A549 (cell line): ENCODE measurements at regions not wholly inside any gene's neighbourhood (a gene's known extent, or its start where the extent isn't known, plus 50 kb on each side); places are given as distances from the start of the nearest gene placed in this dataset.

ENCODE experiments used
- ATAC-seq, 2 experiments: fragments of 200-7000 bp in 1 of 2; fragments of >200 bp in 1 of 2; cut with Nextera tagmentation in 1 of 2; cut with Tn5 transposase in 1 of 2; 3 replicates each; pipeline versions ENCODE4 v1.8.0 to v1.9.1; 2018 to 2020; ENCODE audit warnings: mild to moderate bottlenecking in 1 of 2, moderate library complexity in 1 of 2
- CTCF ChIA-PET: fragments of 300-600 bp; sonication (Branson Sonifier 250); formaldehyde crosslinking; extraction: SDS; loops from one replicate; lab custom pipeline; 2021; ENCODE audit warnings: antibody characterized with exemption, inconsistent platforms; lab: Yijun Ruan, JAX
- POLR2A ChIA-PET: fragments of 350-600 bp; formaldehyde crosslinking; extraction: SDS; loops from one replicate; lab custom pipeline; 2021; ENCODE audit warnings: antibody characterized with exemption, inconsistent platforms; lab: Yijun Ruan, JAX
- DNase-seq, 2 experiments: peaks; one replicate each; pipeline versions ENCODE4 v3.0.0 to v3.0.0-alpha.2; 2011 to 2016; ENCODE audit warnings: low read depth in 1 of 2, low spot score in 1 of 2
- FAIRE-seq: peaks from 2 replicates; lab custom pipeline; 2011; peaks lifted over from hg19 to GRCh38; lab: Jason Lieb, UNC
- H3K27ac ChIP-seq, 2 experiments: fragments of >200 bp; sonication (Bioruptor Twin); formaldehyde crosslinking; 3 replicates each; pipeline ENCODE4 v1.5.1; 2016 to 2017
- H3K4me1 ChIP-seq: fragments of >200 bp; sonication (Bioruptor Twin); formaldehyde crosslinking; 3 replicates; pipeline ENCODE4 v1.6.1; 2016
- H3K4me2 ChIP-seq: fragments of >200 bp; sonication (Bioruptor Twin); formaldehyde crosslinking; 3 replicates; pipeline ENCODE4 v1.6.1; 2016
- H3K4me3 ChIP-seq: fragments of >200 bp; sonication (Bioruptor Twin); formaldehyde crosslinking; 3 replicates; pipeline ENCODE4 v1.5.1; 2016
- H3K9me3 ChIP-seq: fragments of >200 bp; sonication (Bioruptor Twin); formaldehyde crosslinking; 3 replicates; pipeline ENCODE4 v1.6.1; 2016
- ATOH8 ChIP-seq: fragments of 250-450 bp; sonication (Bioruptor Pico); IDR thresholded peaks from 2 replicates; pipeline ENCODE4 v1.5.0; 2020; ENCODE audit warnings: low read depth, mild to moderate bottlenecking, moderate library complexity
- BCL3 ChIP-seq: fragments of >200 bp; sonication (Bioruptor Twin); formaldehyde crosslinking; IDR thresholded peaks from 3 replicates; pipeline ENCODE4 v1.6.1; 2016
- BHLHE40 ChIP-seq: IDR thresholded peaks from 2 replicates; pipeline ENCODE4 v1.6.1; 2012; ENCODE audit warnings: low read depth, low read length, inconsistent platforms
- CBX2 ChIP-seq: fragments of 200-600 bp; sonication (generic); IDR thresholded peaks from 2 replicates; pipeline ENCODE4 v1.6.1; 2016; ENCODE audit warnings: low read depth, mild to moderate bottlenecking, borderline replicate concordance
- CBX8 ChIP-seq: fragments of 200-600 bp; sonication (generic); IDR thresholded peaks from 2 replicates; pipeline ENCODE4 v1.6.1; 2016
- CEBPB ChIP-seq, 2 experiments: fragments of >200 bp in 1 of 2; sonication (Bioruptor Twin) in 1 of 2; formaldehyde crosslinking in 1 of 2; IDR thresholded peaks; 2 replicates each; pipeline ENCODE4 v1.6.1; 2012 to 2016
- CHD2 ChIP-seq: fragments of 150-350 bp; IDR thresholded peaks from 2 replicates; pipeline ENCODE4 v1.6.1; 2014; ENCODE audit warnings: low read length; ENCODE audit not compliant: partially characterized antibody
- CHD4 ChIP-seq: fragments of 200-600 bp; sonication (generic); IDR thresholded peaks from 2 replicates; pipeline ENCODE4 v1.6.1; 2016; ENCODE audit warnings: antibody characterized with exemption, mild to moderate bottlenecking, borderline replicate concordance
- EHF ChIP-seq: fragments of 250-450 bp; sonication (Bioruptor Pico); IDR thresholded peaks from 2 replicates; pipeline ENCODE4 v1.5.0; 2020; ENCODE audit warnings: mild to moderate bottlenecking
- EP300 ChIP-seq, 2 experiments: fragments of >200 bp; sonication (Bioruptor Twin); formaldehyde crosslinking; IDR thresholded peaks; 2 replicates in 1 of 2; 3 replicates in 1 of 2; pipeline ENCODE4 v1.6.1; 2016 to 2017
- ESRRA ChIP-seq: fragments of 150-350 bp; IDR thresholded peaks from 2 replicates; pipeline ENCODE4 v1.6.1; 2014; ENCODE audit warnings: mild to moderate bottlenecking, low read length, borderline replicate concordance
- FOSB ChIP-seq: fragments of 250-450 bp; sonication (Bioruptor Pico); IDR thresholded peaks from 2 replicates; pipeline ENCODE4 v1.5.0; 2020; ENCODE audit warnings: mild to moderate bottlenecking, moderate library complexity
- FOSL2 ChIP-seq, 2 experiments: fragments of 450-650 bp in 1 of 2; fragments of >200 bp in 1 of 2; sonication (Bioruptor Twin) in 1 of 2; formaldehyde crosslinking; IDR thresholded peaks; 2 replicates each; pipeline versions ENCODE4 v1.5.0 to v1.6.1; 2016 to 2020; ENCODE audit warnings: mild to moderate bottlenecking in 1 of 2, moderate library complexity in 1 of 2
- FOXS1 ChIP-seq: fragments of 250-450 bp; sonication (Bioruptor Pico); IDR thresholded peaks from 2 replicates; pipeline ENCODE4 v1.5.0; 2020; ENCODE audit warnings: mild to moderate bottlenecking, moderate library complexity
- GATA3 ChIP-seq: IDR thresholded peaks from 2 replicates; pipeline ENCODE4 v1.6.1; 2012; ENCODE audit warnings: borderline replicate concordance
- HEYL ChIP-seq: fragments of 250-450 bp; sonication (Bioruptor Pico); IDR thresholded peaks from 2 replicates; pipeline ENCODE4 v1.8.0; 2021; ENCODE audit warnings: mild to moderate bottlenecking, moderate library complexity
- HOXA7 ChIP-seq: fragments of 250-450 bp; sonication (Bioruptor Pico); IDR thresholded peaks from 2 replicates; pipeline ENCODE4 v1.5.0; 2020; ENCODE audit warnings: mild to moderate bottlenecking, moderate library complexity
- HOXB13 ChIP-seq: fragments of 250-450 bp; sonication (Bioruptor Pico); IDR thresholded peaks from 2 replicates; pipeline ENCODE4 v1.5.0; 2020; ENCODE audit warnings: low read depth, mild to moderate bottlenecking, moderate library complexity
- HOXB5 ChIP-seq: fragments of 250-450 bp; sonication (Bioruptor Pico); IDR thresholded peaks from 2 replicates; pipeline ENCODE4 v1.5.0; 2020; ENCODE audit warnings: mild to moderate bottlenecking, moderate library complexity
- JUNB ChIP-seq: fragments of >200 bp; sonication (Bioruptor Twin); formaldehyde crosslinking; IDR thresholded peaks from 2 replicates; pipeline ENCODE4 v1.6.1; 2016
- NPAS2 ChIP-seq: fragments of 250-450 bp; sonication (Bioruptor Pico); IDR thresholded peaks from 2 replicates; pipeline ENCODE4 v1.8.0; 2022; ENCODE audit warnings: mild to moderate bottlenecking, moderate library complexity, borderline replicate concordance
- PBX3 ChIP-seq: IDR thresholded peaks from 2 replicates; pipeline ENCODE4 v1.6.1; 2012
- PHF8 ChIP-seq: fragments of 200-600 bp; sonication (generic); IDR thresholded peaks from 2 replicates; pipeline ENCODE4 v1.6.1; 2016; ENCODE audit warnings: low read depth, mild to moderate bottlenecking, antibody characterized with exemption, moderate library complexity, borderline replicate concordance
- RAD21 ChIP-seq, 2 experiments: fragments of >200 bp in 1 of 2; sonication (Bioruptor Twin) in 1 of 2; formaldehyde crosslinking in 1 of 2; IDR thresholded peaks in 1 of 2; conservative IDR thresholded peaks in 1 of 2; 2 replicates in 1 of 2; 3 replicates in 1 of 2; pipeline ENCODE4 v1.6.1; 2012 to 2018; ENCODE audit warnings: inconsistent platforms in 1 of 2
- RARB ChIP-seq: fragments of 250-450 bp; sonication (Bioruptor Pico); IDR thresholded peaks from 2 replicates; pipeline ENCODE4 v1.8.0; 2021; ENCODE audit warnings: mild to moderate bottlenecking, moderate library complexity
- REST ChIP-seq: fragments of 200-600 bp; sonication (generic); IDR thresholded peaks from 2 replicates; pipeline ENCODE4 v1.6.1; 2016; ENCODE audit warnings: antibody characterized with exemption, mild to moderate bottlenecking, moderate library complexity
- TP53 ChIP-seq: fragments of 250-450 bp; sonication (Bioruptor Pico); IDR thresholded peaks from 2 replicates; pipeline ENCODE4 v1.5.0; 2021; ENCODE audit warnings: mild to moderate bottlenecking, moderate library complexity
- ZFP36 ChIP-seq: fragments of 450-650 bp; IDR thresholded peaks from 2 replicates; pipeline ENCODE4 v1.6.1; 2014; ENCODE audit warnings: borderline replicate concordance; ENCODE audit not compliant: partially characterized antibody
- ZSCAN20 ChIP-seq: fragments of 250-450 bp; sonication (Bioruptor Pico); IDR thresholded peaks from 2 replicates; pipeline ENCODE4 v1.8.0; 2022; ENCODE audit warnings: mild to moderate bottlenecking, moderate library complexity
- WGBS: methylation state at CpG from one replicate; pipeline ENCODE4 v1.1.6; 2017; ENCODE audit errors: missing lambda C conversion rate; 5-methylcytosine and 5-hydroxymethylcytosine counted together
- TF ChIP-seq, protein P1 (sequence below): fragments of 450-650 bp; IDR thresholded peaks from 2 replicates; pipeline ENCODE4 v1.6.1; 2014; ENCODE audit warnings: antibody characterized with exemption

GRCh38 chr1:112285746-112286145 is 110.3 kb upstream of the CTTNBP2NL start:
- FAIRE-seq (no peak), DNase-seq (no peak), ATAC-seq (no peak)
- WGBS, result 38% methylated on average over 2 of the region's 3 CpGs
- Histone ChIP-seq H3K4me3 (no peak overlapping the region), H3K4me1 (no peaks in the 10 kb centered on the region), H3K27ac (no peak overlapping the region), H3K4me2 (no peak overlapping the region), H3K9me3 (no peaks in the 10 kb centered on the region)
- ChIA-PET POLR2A (no interaction called here), CTCF (no interaction called here)
- TF ChIP-seq NPAS2 (CRISPR knock-in tag), result no peak
- no peak for TF ChIP-seq EHF (CRISPR knock-in tag)
- no peak for TF ChIP-seq ZFP36
- TF ChIP-seq CHD2, result no peak
- no peak for TF ChIP-seq GATA3
- TF ChIP-seq BHLHE40, result no peak
- no peak for TF ChIP-seq HOXB5 (CRISPR knock-in tag)
- TF ChIP-seq, protein P1, sequence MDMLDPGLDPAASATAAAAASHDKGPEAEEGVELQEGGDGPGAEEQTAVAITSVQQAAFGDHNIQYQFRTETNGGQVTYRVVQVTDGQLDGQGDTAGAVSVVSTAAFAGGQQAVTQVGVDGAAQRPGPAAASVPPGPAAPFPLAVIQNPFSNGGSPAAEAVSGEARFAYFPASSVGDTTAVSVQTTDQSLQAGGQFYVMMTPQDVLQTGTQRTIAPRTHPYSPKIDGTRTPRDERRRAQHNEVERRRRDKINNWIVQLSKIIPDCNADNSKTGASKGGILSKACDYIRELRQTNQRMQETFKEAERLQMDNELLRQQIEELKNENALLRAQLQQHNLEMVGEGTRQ, result no peak
- no peak for TF ChIP-seq HOXB13 (CRISPR knock-in tag)
- TF ChIP-seq TP53 (CRISPR knock-in tag), result no peak
- TF ChIP-seq RAD21 (conservative IDR thresholded peaks at IDR 0.05 in 1 of 2, IDR thresholded peaks at IDR 0.05 in 1 of 2), result no peak
- TF ChIP-seq BCL3, result no peak
- TF ChIP-seq ATOH8, result no peak
- no peak for TF ChIP-seq CBX8
- TF ChIP-seq ZSCAN20 (CRISPR knock-in tag), result no peak
- no peak for TF ChIP-seq HOXA7 (CRISPR knock-in tag)
- TF ChIP-seq ESRRA, result no peak

DNA sequence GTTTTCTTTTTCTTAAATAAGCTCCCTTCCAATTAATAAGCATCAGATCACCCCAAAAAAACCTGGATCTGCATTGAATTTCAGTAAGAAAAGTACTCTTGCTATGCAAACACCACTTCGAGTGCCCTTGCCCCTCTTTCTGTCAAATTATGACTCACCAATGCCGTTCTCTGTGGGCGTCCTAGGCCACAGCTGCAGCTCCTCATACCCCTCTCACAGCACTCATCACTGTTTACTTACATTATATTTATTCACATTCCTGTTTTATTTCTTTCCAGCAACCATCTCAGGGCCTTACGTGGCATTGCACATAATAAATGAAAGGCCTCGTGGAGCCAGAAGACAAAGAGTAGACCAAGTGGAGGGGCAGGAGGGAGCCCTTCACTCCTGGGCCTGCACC is 99.1 kb upstream of the CTTNBP2NL start:
- no peak for ATAC-seq
- no peak overlapping the region for H3K27ac ChIP-seq
- FAIRE-seq, result no peak

More for the DNA sequence above, 99.1 kb upstream of the CTTNBP2NL start:
- WGBS, result 23% methylated on average over 5 of the region's 5 CpGs
- DNase-seq, result no peak
- H3K4me2 ChIP-seq, result no peak overlapping the region
- TF ChIP-seq PHF8 (no peak), FOSL2 (IDR thresholded peaks at IDR 0.05) (no peak), FOSL2 (CRISPR knock-in tag; IDR thresholded peaks at IDR 0.05) (no peak), HEYL (CRISPR knock-in tag) (no peak), CHD4 (no peak), FOXS1 (no peak), CBX2 (no peak), REST (no peak), ATOH8 (no peak), JUNB (no peak), RARB (CRISPR knock-in tag) (no peak), ZFP36 (no peak), EHF (CRISPR knock-in tag) (no peak), HOXB13 (CRISPR knock-in tag) (no peak), FOSB (CRISPR knock-in tag) (no peak), EP300 (IDR thresholded peaks at IDR 0.05) (no peak), CEBPB (IDR thresholded peaks at IDR 0.05) (no peak), PBX3 (no peak)
- TF ChIP-seq, all 56 proteins: peak for 0
- no peak overlapping the region for H3K4me3 ChIP-seq
- H3K4me1 ChIP-seq, result no peaks in the 10 kb centered on the region
- ChIA-PET CTCF (interaction anchor here (0.7 kb wide), 1 partner anchor 11 kb away, joined by 3 read pairs; no protein-coding TSS in a partner anchor), POLR2A (no interaction called here)
- H3K9me3 ChIP-seq, result no peaks in the 10 kb centered on the region
